ENCODE measurements at regions not wholly inside any gene's neighbourhood (a gene's known extent, or its start where the extent isn't known, plus 50 kb on each side); places are given as distances from the start of the nearest gene placed in this dataset.

GRCh38 chr12:83386527-83387264 is 700.0 kb downstream of the TMTC2 start:
- Histone ChIP-seq H3K27me3 (no peaks in the 10 kb centered on the region), H3K36me3 (replicated peaks in 1 of 2) (no peaks in the 10 kb centered on the region), H3K4me1 (replicated peaks in 1 of 2) (no peaks in the 10 kb centered on the region), H3K27ac (no peak overlapping the region), H3K4me3 (peak overlapping the region in 1 of 4 donors; percentile 32), H3K9me3 (replicated peaks in 1 of 3) (no peaks in the 10 kb centered on the region)
- no peak for DNase-seq
- WGBS, 4 donors = 68 to 79% (median 73%) methylated on average over 3 of the region's 3 CpGs
- TF ChIP-seq, protein P1, sequence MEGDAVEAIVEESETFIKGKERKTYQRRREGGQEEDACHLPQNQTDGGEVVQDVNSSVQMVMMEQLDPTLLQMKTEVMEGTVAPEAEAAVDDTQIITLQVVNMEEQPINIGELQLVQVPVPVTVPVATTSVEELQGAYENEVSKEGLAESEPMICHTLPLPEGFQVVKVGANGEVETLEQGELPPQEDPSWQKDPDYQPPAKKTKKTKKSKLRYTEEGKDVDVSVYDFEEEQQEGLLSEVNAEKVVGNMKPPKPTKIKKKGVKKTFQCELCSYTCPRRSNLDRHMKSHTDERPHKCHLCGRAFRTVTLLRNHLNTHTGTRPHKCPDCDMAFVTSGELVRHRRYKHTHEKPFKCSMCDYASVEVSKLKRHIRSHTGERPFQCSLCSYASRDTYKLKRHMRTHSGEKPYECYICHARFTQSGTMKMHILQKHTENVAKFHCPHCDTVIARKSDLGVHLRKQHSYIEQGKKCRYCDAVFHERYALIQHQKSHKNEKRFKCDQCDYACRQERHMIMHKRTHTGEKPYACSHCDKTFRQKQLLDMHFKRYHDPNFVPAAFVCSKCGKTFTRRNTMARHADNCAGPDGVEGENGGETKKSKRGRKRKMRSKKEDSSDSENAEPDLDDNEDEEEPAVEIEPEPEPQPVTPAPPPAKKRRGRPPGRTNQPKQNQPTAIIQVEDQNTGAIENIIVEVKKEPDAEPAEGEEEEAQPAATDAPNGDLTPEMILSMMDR (IDR thresholded peaks at IDR 0.05) = no peak
- no peak for TF ChIP-seq POLR2A (IDR thresholded peaks at IDR 0.05)
- intact Hi-C loops (cut with DNase I) = loop anchor here in 1 of 2 donors (10.0 kb wide), 1 partner anchor 382 kb away; no protein-coding TSS in a partner anchor

DNA sequence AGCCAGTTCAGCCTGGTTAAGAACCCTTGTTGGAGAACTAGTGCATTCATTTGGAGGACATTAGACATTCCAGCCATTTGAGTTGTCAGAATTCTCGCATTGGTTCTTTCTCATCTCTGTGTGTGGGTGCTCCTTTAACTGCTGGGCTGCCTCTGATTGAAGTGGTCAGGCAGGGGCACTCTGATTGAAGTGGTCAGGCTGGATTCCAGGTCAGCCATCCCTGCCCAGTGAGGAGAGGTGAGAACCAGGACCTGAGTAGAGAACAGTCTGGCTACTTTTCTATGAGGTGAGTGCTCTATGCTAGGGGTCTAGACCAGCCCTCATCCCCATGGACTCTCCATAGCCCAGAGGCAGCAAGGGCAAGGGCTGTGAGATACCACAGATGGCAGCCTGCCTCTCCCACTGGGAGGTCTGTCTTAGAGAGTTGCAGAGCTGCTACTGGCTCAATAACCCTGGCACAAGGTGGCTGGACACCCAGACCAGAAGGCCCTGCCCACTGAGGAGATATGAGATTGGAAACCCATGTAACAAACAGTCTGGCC is 691.6 kb downstream of the TMTC2 start:
- TF ChIP-seq, protein P1 (IDR thresholded peaks at IDR 0.05) = no peak
- TF ChIP-seq POLR2A (IDR thresholded peaks at IDR 0.05) = no peak
- DNase-seq = no peak

GRCh38 chr12:83365317-83365716 is 678.6 kb downstream of the TMTC2 start:
- Histone ChIP-seq H3K27ac (no peak overlapping the region), H3K36me3 (replicated peaks in 1 of 2) (no peaks in the 10 kb centered on the region), H3K4me3 (no peak overlapping the region), H3K9me3 (replicated peaks in 1 of 3) (no peaks in the 10 kb centered on the region), H3K4me1 (replicated peaks in 1 of 2) (no peaks in the 10 kb centered on the region), H3K27me3 (no peaks in the 10 kb centered on the region)
- no peak for TF ChIP-seq POLR2A (IDR thresholded peaks at IDR 0.05)
- TF ChIP-seq, protein P1 (IDR thresholded peaks at IDR 0.05) = no peak
- intact Hi-C loops (cut with DNase I) = no loop called here
- DNase-seq = no peak
- WGBS, 4 donors = 68 to 73% (median 70%) methylated on average over 5 of the region's 5 CpGs

More for the DNA sequence above, 691.6 kb downstream of the TMTC2 start:
- Histone ChIP-seq H3K4me3 (no peak overlapping the region), H3K27me3 (no peaks in the 10 kb centered on the region), H3K4me1 (replicated peaks in 1 of 2) (no peaks in the 10 kb centered on the region), H3K27ac (no peak overlapping the region), H3K36me3 (replicated peaks in 1 of 2) (no peaks in the 10 kb centered on the region), H3K9me3 (replicated peaks in 1 of 3) (no peaks in the 10 kb centered on the region)
- WGBS, 4 donors = 85 to 92% (median 90%) methylated on average over 1 of the region's 1 CpG
- intact Hi-C loops (cut with DNase I) = no loop called here

GRCh38 chr12:83361475-83361874 is 674.8 kb downstream of the TMTC2 start:
- DNase-seq = no peak
- 83 to 91% (median 88%) methylated on average over 2 of the region's 2 CpGs for WGBS, 4 donors
- H3K27ac ChIP-seq = no peak overlapping the region
- H3K36me3 ChIP-seq (replicated peaks in 1 of 2) = no peaks in the 10 kb centered on the region
- H3K9me3 ChIP-seq (replicated peaks in 1 of 3) = peaks cover 0 to 5% (median 0%) of the 10 kb centered on the region in 3 donors
- no peak for TF ChIP-seq POLR2A (IDR thresholded peaks at IDR 0.05)
- TF ChIP-seq, protein P1 (IDR thresholded peaks at IDR 0.05) = no peak
- intact Hi-C loops (cut with DNase I) = no loop called here
- no peaks in the 10 kb centered on the region for H3K27me3 ChIP-seq
- no peaks in the 10 kb centered on the region for H3K4me1 ChIP-seq (replicated peaks in 1 of 2)
- H3K4me3 ChIP-seq = no peak overlapping the region

Data from adrenal gland (tissue), 9 donors.